GM12873 (cell line): ENCODE measurements at regions not wholly inside any gene's neighbourhood (a gene's known extent, or its start where the extent isn't known, plus 50 kb on each side); places are given as distances from the start of the nearest gene placed in this dataset.

Experiments
- TF ChIP-seq, protein P1 (sequence below): IDR thresholded peaks from 2 replicates; pipeline ENCODE4 v1.5.1; 2012; ENCODE audit warnings: low read depth, mild to moderate bottlenecking, moderate library complexity, low read length, control low read depth; ENCODE audit not compliant: insufficient read depth; ENCODE audit errors: missing control alignments

DNA sequence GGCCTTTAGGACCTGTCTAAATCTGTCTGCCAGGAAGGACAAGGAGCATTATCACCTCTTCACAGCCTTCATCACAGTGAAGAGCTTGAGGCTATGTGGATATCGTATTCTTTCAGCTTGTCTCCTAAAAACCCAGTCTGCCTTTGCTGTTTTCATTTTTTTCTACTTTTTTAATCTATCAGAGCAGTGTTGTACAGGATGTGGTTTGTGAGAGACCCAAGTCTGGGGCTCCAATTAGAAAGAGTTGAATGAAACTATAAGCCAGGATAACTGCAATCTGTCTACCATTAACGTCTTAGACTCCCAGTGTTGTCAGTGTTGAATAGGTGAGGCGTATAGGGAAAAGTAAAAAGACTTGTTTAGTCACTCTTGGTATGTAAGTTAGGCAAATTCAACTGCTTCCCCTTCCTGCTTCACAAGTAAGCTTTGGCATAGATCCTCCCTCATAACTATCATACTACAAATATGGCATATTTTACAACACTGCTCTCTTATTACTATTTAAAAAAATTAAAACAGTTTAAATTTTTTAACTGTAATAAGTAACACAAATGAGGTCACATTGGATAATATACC, 1225.8 kb upstream of the PRMT6 start:
- TF ChIP-seq, protein P1, sequence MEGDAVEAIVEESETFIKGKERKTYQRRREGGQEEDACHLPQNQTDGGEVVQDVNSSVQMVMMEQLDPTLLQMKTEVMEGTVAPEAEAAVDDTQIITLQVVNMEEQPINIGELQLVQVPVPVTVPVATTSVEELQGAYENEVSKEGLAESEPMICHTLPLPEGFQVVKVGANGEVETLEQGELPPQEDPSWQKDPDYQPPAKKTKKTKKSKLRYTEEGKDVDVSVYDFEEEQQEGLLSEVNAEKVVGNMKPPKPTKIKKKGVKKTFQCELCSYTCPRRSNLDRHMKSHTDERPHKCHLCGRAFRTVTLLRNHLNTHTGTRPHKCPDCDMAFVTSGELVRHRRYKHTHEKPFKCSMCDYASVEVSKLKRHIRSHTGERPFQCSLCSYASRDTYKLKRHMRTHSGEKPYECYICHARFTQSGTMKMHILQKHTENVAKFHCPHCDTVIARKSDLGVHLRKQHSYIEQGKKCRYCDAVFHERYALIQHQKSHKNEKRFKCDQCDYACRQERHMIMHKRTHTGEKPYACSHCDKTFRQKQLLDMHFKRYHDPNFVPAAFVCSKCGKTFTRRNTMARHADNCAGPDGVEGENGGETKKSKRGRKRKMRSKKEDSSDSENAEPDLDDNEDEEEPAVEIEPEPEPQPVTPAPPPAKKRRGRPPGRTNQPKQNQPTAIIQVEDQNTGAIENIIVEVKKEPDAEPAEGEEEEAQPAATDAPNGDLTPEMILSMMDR = no peak

DNA sequence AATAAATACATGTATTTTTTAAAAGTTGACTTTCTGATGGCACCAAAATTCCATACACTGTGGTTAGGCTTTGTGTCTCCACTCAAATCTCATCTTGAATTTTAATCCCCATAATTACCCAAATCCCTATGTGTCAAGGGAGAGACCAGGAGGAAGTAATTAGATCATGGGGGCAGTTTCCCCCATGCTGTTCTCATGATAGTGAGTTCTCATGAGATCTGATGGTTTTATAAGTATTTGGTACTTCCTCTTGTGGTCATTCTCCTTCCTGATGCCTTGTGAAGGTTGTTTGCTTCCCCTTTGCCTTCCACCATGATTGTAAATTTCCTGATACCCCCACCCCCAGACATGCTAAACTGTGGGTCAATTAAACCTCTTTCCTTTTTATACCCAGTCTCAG, 1218.4 kb upstream of the PRMT6 start:
- TF ChIP-seq, protein P1 = no peak

DNA sequence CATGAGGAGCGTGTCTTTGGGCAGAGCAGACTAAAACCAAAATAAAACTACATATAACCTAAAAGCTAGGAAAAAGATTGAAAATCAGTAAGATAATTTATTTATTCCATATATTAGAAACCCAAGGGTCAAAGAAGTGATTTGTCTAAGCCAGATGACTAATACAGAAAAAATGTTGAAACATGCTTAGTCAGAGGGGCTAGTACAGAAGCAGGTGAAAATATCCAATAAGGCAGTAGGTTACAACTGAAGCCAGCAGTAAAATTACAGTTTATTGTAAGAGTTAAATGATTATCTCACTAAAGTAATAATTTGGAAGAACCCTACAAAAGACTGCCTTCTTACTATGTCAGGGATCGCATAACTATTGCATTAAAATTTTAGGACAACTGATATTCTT, 1190.9 kb upstream of the PRMT6 start:
- TF ChIP-seq, protein P1 = no peak

DNA sequence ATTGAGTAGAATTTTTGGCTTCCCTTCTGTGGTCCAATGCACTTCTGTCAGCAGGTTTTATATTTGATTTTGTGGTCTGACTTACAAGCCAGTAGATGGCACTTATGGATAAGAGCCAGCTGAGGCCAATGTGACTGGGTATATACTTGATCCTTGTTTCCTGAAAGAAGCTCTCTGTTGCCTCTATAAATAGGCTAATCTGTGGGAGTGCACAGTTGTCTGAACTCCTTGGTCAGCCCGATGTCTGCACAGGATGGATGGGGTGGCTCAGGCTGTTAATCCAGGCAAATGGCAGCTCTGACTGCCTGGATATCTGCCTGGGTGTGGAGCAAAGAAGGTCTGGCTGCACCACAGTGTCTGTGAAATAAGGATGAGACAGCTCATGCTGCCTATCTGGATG, 1183.7 kb upstream of the PRMT6 start:
- TF ChIP-seq, protein P1 = no peak

DNA sequence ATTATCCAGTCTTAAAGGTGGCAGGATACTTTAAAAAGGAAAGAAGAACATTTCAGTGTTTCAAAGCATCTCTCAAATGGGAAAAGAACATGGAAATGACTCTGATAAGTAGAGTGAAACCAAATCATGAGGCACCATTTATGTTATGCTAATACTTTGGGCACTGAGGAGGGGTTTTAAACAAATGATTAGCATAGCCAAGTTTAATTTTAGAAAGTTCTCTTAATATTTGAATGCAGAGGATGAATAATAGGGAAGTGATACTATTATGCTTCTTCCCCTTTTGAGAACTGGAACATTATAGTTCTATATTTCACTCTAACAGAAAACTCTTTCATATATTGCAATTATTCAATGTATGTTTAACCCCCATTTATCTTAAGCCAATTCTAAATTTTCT, 1181.9 kb upstream of the PRMT6 start:
- TF ChIP-seq, protein P1 = no peak

DNA sequence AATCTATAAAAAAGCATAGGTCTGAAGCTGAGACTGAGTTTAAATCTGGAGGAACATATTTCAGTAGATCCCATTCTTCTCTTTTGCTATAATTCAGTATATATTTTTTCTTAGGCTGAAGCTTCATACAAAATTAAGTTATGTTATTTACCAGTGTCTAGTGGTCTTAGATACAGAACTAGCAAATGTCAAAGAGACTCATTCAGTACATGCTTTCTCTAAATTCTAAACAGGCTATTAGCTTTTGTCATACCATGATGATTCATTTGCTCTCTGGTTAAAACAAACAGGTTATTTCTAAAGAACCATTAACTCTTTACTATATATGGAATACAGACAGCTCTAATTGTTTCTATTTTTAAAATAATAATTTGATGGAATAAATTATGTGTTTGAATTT, 1170.2 kb upstream of the PRMT6 start:
- TF ChIP-seq, protein P1 = no peak

DNA sequence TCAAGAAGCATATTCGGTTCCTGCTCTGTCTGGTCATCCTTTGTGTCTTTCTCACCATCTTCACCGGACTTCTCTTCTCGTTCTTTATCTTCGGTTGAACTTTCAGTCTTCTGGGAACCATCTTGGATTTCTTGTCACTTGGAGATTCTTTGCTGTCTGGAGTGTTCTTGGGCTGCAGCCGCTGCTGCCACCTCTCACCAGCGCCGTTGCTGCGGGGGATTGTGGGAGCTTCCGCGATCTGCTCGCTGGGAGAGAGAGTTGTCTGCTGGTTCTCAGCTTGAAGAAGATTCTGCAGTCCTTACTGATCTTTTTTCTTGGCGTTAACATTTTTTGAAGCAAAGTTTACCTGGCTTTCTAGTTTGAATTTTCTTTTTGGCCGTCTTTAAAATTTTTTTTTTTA, 1165.2 kb upstream of the PRMT6 start:
- TF ChIP-seq, protein P1 = no peak
